ENCODE measurements at regions not wholly inside any gene's neighbourhood (a gene's known extent, or its start where the extent isn't known, plus 50 kb on each side); places are given as distances from the start of the nearest gene placed in this dataset.

DNA sequence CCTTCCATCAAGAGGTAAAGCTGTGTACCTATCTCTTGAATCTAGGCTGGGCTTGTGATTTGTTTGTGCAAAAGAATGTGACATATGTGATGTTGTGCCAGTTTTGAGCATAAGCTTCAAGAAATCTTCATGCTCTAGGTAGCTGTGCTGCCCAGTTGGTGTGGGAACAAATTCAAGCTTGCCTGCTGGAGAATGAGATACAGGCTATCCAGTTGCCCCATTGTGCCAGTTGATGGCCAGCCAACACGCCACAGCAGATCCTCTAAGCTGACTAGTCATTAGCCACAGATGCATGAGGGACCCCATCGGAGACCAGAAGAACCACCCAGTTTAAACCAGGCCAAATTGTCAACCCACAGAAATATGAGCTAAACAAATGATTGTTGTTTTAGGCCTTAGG is 180.5 kb upstream of the MPHOSPH6 start:
- POLR2A ChIA-PET: no interaction called here

More for the DNA sequence above, 180.5 kb upstream of the MPHOSPH6 start:
- 0% methylated on average over 2 of the region's 2 CpGs for WGBS (ENCODE audit: low lambda C conversion rate)
- H4K20me1 ChIP-seq (ENCODE audit: insufficient read depth): no peaks in the 10 kb centered on the region
- CTCF ChIA-PET: interaction anchor here (0.9 kb wide), 1 partner anchor 87 kb away, joined by 3 read pairs; no protein-coding TSS in a partner anchor
- H3K9me2 ChIP-seq: no peaks in the 10 kb centered on the region
- no peaks in the 10 kb centered on the region for H3F3A ChIP-seq (replicated peaks; ENCODE audit: insufficient read depth)
- no peak for DNase-seq
- no peak overlapping the region for H3K4me3 ChIP-seq (ENCODE audit: low read depth in 2 of 2, low read length in 1 of 2)
- TF ChIP-seq, protein P1, sequence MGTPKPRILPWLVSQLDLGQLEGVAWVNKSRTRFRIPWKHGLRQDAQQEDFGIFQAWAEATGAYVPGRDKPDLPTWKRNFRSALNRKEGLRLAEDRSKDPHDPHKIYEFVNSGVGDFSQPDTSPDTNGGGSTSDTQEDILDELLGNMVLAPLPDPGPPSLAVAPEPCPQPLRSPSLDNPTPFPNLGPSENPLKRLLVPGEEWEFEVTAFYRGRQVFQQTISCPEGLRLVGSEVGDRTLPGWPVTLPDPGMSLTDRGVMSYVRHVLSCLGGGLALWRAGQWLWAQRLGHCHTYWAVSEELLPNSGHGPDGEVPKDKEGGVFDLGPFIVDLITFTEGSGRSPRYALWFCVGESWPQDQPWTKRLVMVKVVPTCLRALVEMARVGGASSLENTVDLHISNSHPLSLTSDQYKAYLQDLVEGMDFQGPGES (IDR thresholded peaks at IDR 0.05; ENCODE audit: low read depth, low read length): no peak
- TF ChIP-seq TCF12 (IDR thresholded peaks at IDR 0.05): no peak
- no peak for TF ChIP-seq GABPA (IDR thresholded peaks at IDR 0.05; ENCODE audit: low read depth)
- no peak for TF ChIP-seq EP300 (IDR thresholded peaks at IDR 0.05; ENCODE audit: borderline replicate concordance in 1 of 2, low read depth in 1 of 2, low read length in 1 of 2)
- no peak for TF ChIP-seq MEF2A (IDR thresholded peaks at IDR 0.05; ENCODE audit: borderline replicate concordance, low read depth)
- TF ChIP-seq POLR2AphosphoS5 (IDR thresholded peaks at IDR 0.05; ENCODE audit: low read depth, low read length): no peak
- no peak for TF ChIP-seq JUND (IDR thresholded peaks at IDR 0.05)
- no peak for TF ChIP-seq EZH2phosphoT487 (IDR thresholded peaks at IDR 0.05; ENCODE audit: borderline replicate concordance, low read depth)
- TF ChIP-seq FOSL2 (IDR thresholded peaks at IDR 0.05; ENCODE audit: borderline replicate concordance, low read depth): no peak
- TF ChIP-seq, protein P2, sequence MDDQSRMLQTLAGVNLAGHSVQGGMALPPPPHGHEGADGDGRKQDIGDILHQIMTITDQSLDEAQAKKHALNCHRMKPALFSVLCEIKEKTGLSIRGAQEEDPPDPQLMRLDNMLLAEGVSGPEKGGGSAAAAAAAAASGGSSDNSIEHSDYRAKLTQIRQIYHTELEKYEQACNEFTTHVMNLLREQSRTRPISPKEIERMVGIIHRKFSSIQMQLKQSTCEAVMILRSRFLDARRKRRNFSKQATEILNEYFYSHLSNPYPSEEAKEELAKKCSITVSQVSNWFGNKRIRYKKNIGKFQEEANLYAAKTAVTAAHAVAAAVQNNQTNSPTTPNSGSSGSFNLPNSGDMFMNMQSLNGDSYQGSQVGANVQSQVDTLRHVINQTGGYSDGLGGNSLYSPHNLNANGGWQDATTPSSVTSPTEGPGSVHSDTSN (IDR thresholded peaks at IDR 0.05): no peak
- TF ChIP-seq NFIC (IDR thresholded peaks at IDR 0.05; ENCODE audit: borderline replicate concordance): no peak
- TF ChIP-seq SMC3 (IDR thresholded peaks at IDR 0.05; ENCODE audit: low read depth, low read length): no peak
- TF ChIP-seq, protein P3, sequence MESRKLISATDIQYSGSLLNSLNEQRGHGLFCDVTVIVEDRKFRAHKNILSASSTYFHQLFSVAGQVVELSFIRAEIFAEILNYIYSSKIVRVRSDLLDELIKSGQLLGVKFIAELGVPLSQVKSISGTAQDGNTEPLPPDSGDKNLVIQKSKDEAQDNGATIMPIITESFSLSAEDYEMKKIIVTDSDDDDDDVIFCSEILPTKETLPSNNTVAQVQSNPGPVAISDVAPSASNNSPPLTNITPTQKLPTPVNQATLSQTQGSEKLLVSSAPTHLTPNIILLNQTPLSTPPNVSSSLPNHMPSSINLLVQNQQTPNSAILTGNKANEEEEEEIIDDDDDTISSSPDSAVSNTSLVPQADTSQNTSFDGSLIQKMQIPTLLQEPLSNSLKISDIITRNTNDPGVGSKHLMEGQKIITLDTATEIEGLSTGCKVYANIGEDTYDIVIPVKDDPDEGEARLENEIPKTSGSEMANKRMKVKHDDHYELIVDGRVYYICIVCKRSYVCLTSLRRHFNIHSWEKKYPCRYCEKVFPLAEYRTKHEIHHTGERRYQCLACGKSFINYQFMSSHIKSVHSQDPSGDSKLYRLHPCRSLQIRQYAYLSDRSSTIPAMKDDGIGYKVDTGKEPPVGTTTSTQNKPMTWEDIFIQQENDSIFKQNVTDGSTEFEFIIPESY (IDR thresholded peaks at IDR 0.05; ENCODE audit: borderline replicate concordance, low read depth): no peak
- TF ChIP-seq CTCF (IDR thresholded peaks at IDR 0.05): no peak
- no peak for TF ChIP-seq RCOR1 (IDR thresholded peaks at IDR 0.05; ENCODE audit: low read length)
- H3K36me3 ChIP-seq (replicated peaks in 1 of 2; ENCODE audit: control insufficient read depth in 1 of 2, insufficient read depth in 2 of 2, low read length in 1 of 2): no peaks in the 10 kb centered on the region
- H3K79me2 ChIP-seq (ENCODE audit: insufficient read depth): no peaks in the 10 kb centered on the region
- no peak overlapping the region for H3K4me2 ChIP-seq
- H3K4me1 ChIP-seq (ENCODE audit: control insufficient read depth in 1 of 2, insufficient read depth in 2 of 2, low read depth in 1 of 2, low read length in 1 of 2): no peaks in the 10 kb centered on the region
- H3K9ac ChIP-seq: no peak overlapping the region
- no peaks in the 10 kb centered on the region for H3K9me3 ChIP-seq
- no peak overlapping the region for H2AFZ ChIP-seq (ENCODE audit: low read depth)
- H3K27ac ChIP-seq (ENCODE audit: low read depth in 2 of 2, low read length in 1 of 2): no peak overlapping the region
- no peaks in the 10 kb centered on the region for H3K27me3 ChIP-seq (ENCODE audit: insufficient read depth)

Data from SK-N-SH (cell line).